HEK293T (cell line): ENCODE measurements at regions not wholly inside any gene's neighbourhood (a gene's known extent, or its start where the extent isn't known, plus 50 kb on each side); places are given as distances from the start of the nearest gene placed in this dataset.

Experiments used
- ARNT ChIP-seq: fragments of 450-650 bp; IDR thresholded peaks from 2 replicates; pipeline ENCODE4 v1.6.1; 2017; ENCODE audit warnings: mild to moderate bottlenecking
- BHLHE40 ChIP-seq: fragments of 450-650 bp; IDR thresholded peaks from 2 replicates; pipeline ENCODE4 v1.6.1; 2016; ENCODE audit warnings: mild to moderate bottlenecking, moderate library complexity, borderline replicate concordance
- ELF4 ChIP-seq: fragments of 450-650 bp; IDR thresholded peaks from 2 replicates; pipeline ENCODE4 v1.6.1; 2017; ENCODE audit warnings: antibody characterized with exemption
- FOXM1 ChIP-seq: fragments of 450-650 bp; IDR thresholded peaks from 2 replicates; pipeline ENCODE4 v1.6.1; 2017; ENCODE audit warnings: mild to moderate bottlenecking, borderline replicate concordance
- HDGF ChIP-seq: fragments of 450-650 bp; IDR thresholded peaks from 2 replicates; pipeline ENCODE4 v1.6.1; 2017; ENCODE audit warnings: antibody characterized with exemption, borderline replicate concordance
- LEF1 ChIP-seq: fragments of 450-650 bp; IDR thresholded peaks from 2 replicates; pipeline ENCODE4 v1.6.1; 2017; ENCODE audit warnings: mild to moderate bottlenecking, borderline replicate concordance
- NFRKB ChIP-seq: fragments of 450-650 bp; IDR thresholded peaks from 2 replicates; pipeline ENCODE4 v1.6.1; 2016; ENCODE audit warnings: mild to moderate bottlenecking, moderate library complexity
- SP1 ChIP-seq: fragments of 450-650 bp; IDR thresholded peaks from 2 replicates; pipeline ENCODE4 v1.6.1; 2017
- SUZ12 ChIP-seq: fragments of 450-650 bp; IDR thresholded peaks from 2 replicates; pipeline ENCODE4 v1.6.1; 2016; ENCODE audit warnings: mild to moderate bottlenecking
- TF ChIP-seq, protein P1 (sequence below): fragments of 450-650 bp; IDR thresholded peaks from 2 replicates; pipeline ENCODE4 v1.6.1; 2016

DNA sequence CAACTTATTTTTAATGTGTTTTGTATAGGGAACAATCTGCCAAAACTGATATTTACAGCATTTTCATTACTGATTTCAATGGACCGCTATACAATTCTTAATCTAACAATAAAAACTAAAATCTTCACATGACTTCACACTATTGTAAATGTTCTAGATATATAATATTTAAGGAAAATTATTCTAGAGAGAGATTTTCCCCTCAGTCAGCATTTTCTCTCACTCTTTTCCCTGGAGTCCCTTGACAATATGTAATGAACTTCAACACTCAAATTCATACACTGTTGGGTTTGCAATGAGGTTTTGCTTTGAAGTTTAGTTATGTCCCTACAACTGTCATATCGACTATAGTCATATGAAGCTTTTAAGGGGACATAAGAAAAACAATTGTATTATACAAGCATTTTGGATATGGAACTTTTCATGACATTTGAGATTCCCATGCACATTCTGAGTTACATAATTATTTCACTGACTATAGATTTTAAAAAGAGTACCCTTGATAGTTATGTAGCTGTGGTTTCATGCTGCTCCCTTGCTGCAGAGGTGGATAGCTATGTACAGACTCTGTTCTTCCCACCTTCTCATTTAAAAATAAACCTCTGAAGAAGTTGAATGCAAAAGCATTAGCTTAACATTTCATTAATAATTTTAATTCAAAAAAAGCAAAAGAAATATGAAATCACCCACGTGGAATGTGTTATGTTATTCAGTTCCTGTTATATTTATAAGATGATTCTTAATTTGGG is 338.5 kb downstream of the AKAIN1 start:
- no peak for TF ChIP-seq FOXM1
- TF ChIP-seq, protein P1, sequence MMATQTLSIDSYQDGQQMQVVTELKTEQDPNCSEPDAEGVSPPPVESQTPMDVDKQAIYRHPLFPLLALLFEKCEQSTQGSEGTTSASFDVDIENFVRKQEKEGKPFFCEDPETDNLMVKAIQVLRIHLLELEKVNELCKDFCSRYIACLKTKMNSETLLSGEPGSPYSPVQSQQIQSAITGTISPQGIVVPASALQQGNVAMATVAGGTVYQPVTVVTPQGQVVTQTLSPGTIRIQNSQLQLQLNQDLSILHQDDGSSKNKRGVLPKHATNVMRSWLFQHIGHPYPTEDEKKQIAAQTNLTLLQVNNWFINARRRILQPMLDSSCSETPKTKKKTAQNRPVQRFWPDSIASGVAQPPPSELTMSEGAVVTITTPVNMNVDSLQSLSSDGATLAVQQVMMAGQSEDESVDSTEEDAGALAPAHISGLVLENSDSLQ: no peak
- TF ChIP-seq NFRKB: no peak
- TF ChIP-seq SP1: no peak
- TF ChIP-seq BHLHE40: no peak
- TF ChIP-seq LEF1: no peak
- no peak for TF ChIP-seq ARNT
- TF ChIP-seq ELF4: no peak
- no peak for TF ChIP-seq HDGF
- no peak for TF ChIP-seq SUZ12
